ENCODE measurements at regions not wholly inside any gene's neighbourhood (a gene's known extent, or its start where the extent isn't known, plus 50 kb on each side); places are given as distances from the start of the nearest gene placed in this dataset.
A peak's percentile ranks its signal among the peaks of the same experiment; 100 is the strongest.
"Not testable (repeated sequence)": the region's sequence is repeated elsewhere in the genome, so short reads cannot be mapped to it uniquely, and the experiment has no call there.

- H3K4me3 Mint-ChIP-seq (ENCODE audit: unreplicated experiment), result peak overlapping the region; percentile 55
- DNase-seq, result no peak
- H3K9me3 Mint-ChIP-seq (ENCODE audit: unreplicated experiment), result peaks cover 5% of the 10 kb centered on the region
- H3K36me3 Mint-ChIP-seq (ENCODE audit: unreplicated experiment), result peaks cover 9% of the 10 kb centered on the region
- no peak for TF ChIP-seq CTCF (IDR thresholded peaks at IDR 0.05; ENCODE audit: partially characterized antibody, unreplicated experiment)
- H3K4me1 Mint-ChIP-seq (ENCODE audit: low read depth, unreplicated experiment), result peaks cover 11% of the 10 kb centered on the region
- peaks cover 5% of the 10 kb centered on the region for H3K27me3 Mint-ChIP-seq (ENCODE audit: unreplicated experiment)
- H3K27ac Mint-ChIP-seq (ENCODE audit: unreplicated experiment), result no peak overlapping the region
Observed at GRCh38 chr7:131819891-131820290, 263.5 kb upstream of the PODXL start.

GRCh38 chr7:131816391-131817007, 260.1 kb upstream of the PODXL start:
- peaks cover 11% of the 10 kb centered on the region for H3K4me1 Mint-ChIP-seq (ENCODE audit: low read depth, unreplicated experiment)
- H3K27ac Mint-ChIP-seq (ENCODE audit: unreplicated experiment), result no peak overlapping the region
- no peak for TF ChIP-seq CTCF (IDR thresholded peaks at IDR 0.05; ENCODE audit: partially characterized antibody, unreplicated experiment)

GRCh38 chr7:131808736-131809135, 252.3 kb upstream of the PODXL start:
- DNase-seq, result no peak
- no peaks in the 10 kb centered on the region for H3K4me1 Mint-ChIP-seq (ENCODE audit: low read depth, unreplicated experiment)
- no peaks in the 10 kb centered on the region for H3K36me3 Mint-ChIP-seq (ENCODE audit: unreplicated experiment)
- no peak overlapping the region for H3K4me3 Mint-ChIP-seq (ENCODE audit: unreplicated experiment)
- peaks cover 3% of the 10 kb centered on the region for H3K9me3 Mint-ChIP-seq (ENCODE audit: unreplicated experiment)
- H3K27ac Mint-ChIP-seq (ENCODE audit: unreplicated experiment), result no peak overlapping the region
- no peak for TF ChIP-seq CTCF (IDR thresholded peaks at IDR 0.05; ENCODE audit: partially characterized antibody, unreplicated experiment)
- no peaks in the 10 kb centered on the region for H3K27me3 Mint-ChIP-seq (ENCODE audit: unreplicated experiment)

More at GRCh38 chr7:131816391-131817007, 260.1 kb upstream of the PODXL start:
- H3K36me3 Mint-ChIP-seq (ENCODE audit: unreplicated experiment), result peaks cover 7% of the 10 kb centered on the region
- no peak for DNase-seq
- H3K9me3 Mint-ChIP-seq (ENCODE audit: unreplicated experiment), result peaks cover 5% of the 10 kb centered on the region
- no peak overlapping the region for H3K4me3 Mint-ChIP-seq (ENCODE audit: unreplicated experiment)
- peaks cover 3% of the 10 kb centered on the region for H3K27me3 Mint-ChIP-seq (ENCODE audit: unreplicated experiment)

- H3K36me3 Mint-ChIP-seq (ENCODE audit: unreplicated experiment); H3K27me3 Mint-ChIP-seq (ENCODE audit: unreplicated experiment); H3K4me3 Mint-ChIP-seq (ENCODE audit: unreplicated experiment); H3K27ac Mint-ChIP-seq (ENCODE audit: unreplicated experiment); H3K4me1 Mint-ChIP-seq (ENCODE audit: low read depth, unreplicated experiment); H3K9me3 Mint-ChIP-seq (ENCODE audit: unreplicated experiment); DNase-seq: not testable (repeated sequence)
Observed at GRCh38 chr7:131808156-131808555, 251.7 kb upstream of the PODXL start.

- Mint-ChIP-seq H3K27ac (ENCODE audit: unreplicated experiment) (no peak overlapping the region), H3K4me3 (ENCODE audit: unreplicated experiment) (no peak overlapping the region), H3K27me3 (ENCODE audit: unreplicated experiment) (no peaks in the 10 kb centered on the region)
Observed at GRCh38 chr7:131803816-131804215, 247.4 kb upstream of the PODXL start.

More at GRCh38 chr7:131803816-131804215, 247.4 kb upstream of the PODXL start:
- no peak for DNase-seq
- Mint-ChIP-seq H3K36me3 (ENCODE audit: unreplicated experiment) (no peaks in the 10 kb centered on the region), H3K9me3 (ENCODE audit: unreplicated experiment) (no peaks in the 10 kb centered on the region), H3K4me1 (ENCODE audit: low read depth, unreplicated experiment) (no peaks in the 10 kb centered on the region)
- TF ChIP-seq CTCF (IDR thresholded peaks at IDR 0.05; ENCODE audit: partially characterized antibody, unreplicated experiment), result no peak
